ENCODE measurements at regions not wholly inside any gene's neighbourhood (a gene's known extent, or its start where the extent isn't known, plus 50 kb on each side); places are given as distances from the start of the nearest gene placed in this dataset.
"Not testable (repeated sequence)": the region's sequence is repeated elsewhere in the genome, so short reads cannot be mapped to it uniquely, and the experiment has no call there.

DNA sequence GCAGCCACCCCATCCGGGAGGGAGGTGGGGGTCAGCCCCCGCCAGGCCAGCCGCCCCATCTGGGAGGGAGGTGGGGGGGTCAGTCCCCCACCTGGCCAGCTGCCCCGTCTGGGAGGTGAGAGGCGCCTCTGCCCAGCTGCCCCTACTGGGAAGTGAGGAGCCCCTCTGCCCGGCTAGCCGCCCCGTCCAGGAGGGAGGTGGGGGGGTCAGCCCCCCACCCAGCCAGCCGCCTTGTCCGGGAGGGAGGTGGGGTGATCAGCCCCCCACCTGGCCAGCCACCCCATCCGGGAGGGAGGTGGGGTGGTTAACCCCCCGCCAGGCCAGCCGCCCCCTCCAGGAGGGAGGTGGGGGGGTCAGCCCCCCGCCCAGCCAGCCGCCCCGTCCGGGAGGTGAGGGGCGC is 852.4 kb upstream of the DEFB115 start:
- not testable (repeated sequence) for DNase-seq

DNA sequence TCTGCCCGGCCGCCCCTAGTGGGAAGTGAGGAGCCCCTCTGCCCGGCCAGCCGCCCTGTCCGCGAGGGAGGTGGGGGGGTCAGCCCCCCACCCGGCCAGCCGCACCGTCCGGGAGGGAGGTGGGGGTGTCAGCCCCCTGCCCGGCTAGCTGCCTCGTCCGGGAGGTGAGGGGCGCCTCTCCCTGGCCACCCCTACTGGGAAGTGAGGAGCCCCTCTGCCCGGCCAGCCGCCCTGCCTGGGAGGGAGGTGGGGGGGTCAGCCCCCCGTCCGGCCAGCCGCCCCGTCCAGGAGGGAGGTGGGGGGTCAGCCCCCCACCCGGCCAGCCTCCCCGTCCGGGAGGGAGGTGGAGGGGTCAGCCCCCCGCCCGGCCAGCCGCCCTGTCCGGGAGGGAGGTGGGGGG is 851.9 kb upstream of the DEFB115 start:
- DNase-seq: not testable (repeated sequence)

DNA sequence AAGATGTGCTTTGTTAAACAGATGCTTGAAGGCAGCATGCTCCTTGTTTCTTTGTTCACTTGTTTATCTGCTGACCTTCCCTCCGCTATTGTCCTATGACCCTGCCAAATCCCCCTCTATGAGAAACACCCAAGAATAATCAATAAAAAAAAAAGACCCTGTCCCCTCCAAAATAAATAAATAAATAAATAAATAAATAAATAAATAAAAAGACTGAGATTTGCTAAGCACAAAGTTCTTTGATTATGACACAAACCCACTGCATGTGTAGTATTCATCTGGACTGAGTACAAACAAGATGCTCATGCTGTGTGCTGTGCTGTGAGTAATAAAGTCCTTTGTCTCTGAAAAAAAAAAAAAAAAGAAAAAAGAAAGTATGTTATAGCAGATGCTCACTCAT is 851.1 kb upstream of the DEFB115 start:
- DNase-seq: not testable (repeated sequence)

DNA sequence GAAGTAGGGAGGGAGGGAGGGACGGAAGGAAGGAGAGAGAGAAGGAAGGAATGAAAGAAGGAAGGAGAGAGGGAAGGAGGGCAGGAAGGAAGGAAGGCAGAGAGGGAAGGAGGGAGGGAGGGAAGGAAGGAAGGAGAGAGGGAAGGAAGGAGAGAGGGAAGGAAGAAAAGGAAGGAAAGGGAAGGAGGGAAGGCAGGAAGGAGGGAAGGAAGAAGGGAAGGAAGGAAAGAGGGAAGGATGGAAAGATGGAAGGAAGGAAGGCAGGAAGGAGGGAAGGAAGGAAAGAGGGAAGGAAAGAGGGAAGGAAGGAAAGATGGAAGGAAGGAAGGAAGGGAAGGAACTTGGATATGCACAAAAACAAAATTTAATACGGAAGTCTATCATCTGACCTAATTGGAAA is 844.5 kb upstream of the DEFB115 start:
- DNase-seq: no peak

DNA sequence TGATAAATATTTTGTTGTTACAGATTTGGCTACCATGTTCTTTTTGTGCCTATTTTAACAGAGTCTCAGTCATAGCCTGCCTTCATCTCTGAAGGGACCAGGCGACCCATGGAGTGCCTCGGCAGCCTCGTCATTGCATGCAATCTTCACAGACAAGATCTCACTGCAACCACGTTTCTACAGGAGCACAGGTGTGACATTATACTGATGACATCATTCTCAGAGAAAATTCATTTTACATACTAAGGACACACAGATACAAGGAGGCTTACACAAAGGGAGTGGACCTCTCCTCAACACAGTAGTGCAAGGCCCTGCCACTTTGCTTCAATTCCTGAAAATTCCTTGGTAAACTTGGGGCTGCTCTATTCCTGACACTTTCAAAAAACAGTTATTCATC is 840.1 kb upstream of the DEFB115 start:
- DNase-seq: not testable (repeated sequence)

DNA sequence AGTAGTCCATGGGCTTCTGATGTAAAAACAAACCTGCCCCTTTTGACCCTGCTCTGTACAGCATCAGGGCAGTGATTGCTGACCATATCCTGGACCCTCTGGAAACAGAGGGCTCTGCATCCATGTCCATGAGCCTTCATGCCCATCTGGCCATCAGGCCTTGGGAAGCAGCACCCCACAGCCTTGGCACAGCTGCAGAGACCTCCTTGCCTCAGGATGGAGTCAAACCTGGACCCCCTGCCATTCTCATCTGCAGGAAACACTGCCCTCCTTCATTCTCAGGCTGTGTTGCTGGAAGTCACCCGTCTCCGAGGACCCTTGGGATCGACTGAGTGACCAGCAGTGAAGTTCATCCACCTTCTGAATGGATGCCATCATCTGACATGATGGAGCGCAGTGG is 839.1 kb upstream of the DEFB115 start:
- DNase-seq: not testable (repeated sequence)

DNA sequence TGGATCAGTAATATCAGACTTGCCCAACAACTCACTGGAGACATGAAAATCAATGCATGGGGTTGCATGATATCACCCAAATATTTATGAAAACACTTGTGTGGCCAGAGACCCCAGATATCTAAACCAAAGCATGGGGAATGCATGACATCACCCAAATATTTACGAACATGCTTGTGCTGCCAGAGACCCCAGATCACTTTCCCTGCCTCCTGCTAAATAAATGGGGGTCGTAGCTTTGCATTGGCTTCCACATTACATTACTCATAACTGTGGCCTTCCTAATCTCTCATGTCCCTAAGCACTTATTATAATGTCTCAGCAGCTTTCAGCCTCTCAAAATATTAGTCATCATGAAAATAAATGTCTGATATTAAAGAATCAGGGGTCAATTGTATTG is 838.0 kb upstream of the DEFB115 start:
- no peak for DNase-seq

DNA sequence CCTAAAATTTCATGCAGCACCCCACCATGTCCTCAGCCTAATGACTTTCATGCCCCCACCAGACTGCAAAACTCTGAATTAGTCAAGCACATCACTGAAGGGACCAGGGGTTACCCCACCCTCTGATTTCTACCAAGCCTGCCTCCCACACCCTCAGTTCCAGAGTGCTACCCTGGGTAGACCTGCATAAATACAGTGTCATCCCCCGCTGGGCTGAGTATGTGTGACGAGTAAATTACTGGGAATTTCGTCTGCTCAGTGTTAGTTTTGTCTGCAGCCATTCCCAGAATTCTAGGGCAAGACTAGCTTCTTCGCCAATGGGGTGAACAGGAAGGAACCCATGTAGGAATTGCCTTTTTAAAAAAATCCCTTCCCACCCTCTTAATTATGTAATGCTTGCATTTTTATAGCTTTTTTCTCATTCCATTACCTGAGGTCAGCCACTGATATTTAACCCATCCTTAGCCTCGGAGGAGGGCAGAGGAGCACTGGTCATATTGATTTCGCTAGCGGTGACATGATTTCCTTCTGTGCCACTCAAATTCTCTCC is 837.5 kb upstream of the DEFB115 start:
- not testable (repeated sequence) for DNase-seq

Measured in hematopoietic multipotent progenitor cell treated with erythropoietin and hydrocortisone succinate and interleukin-3 and kit ligand, for 4 days (in vitro differentiated cells).